H1 (cell line): ENCODE measurements at regions not wholly inside any gene's neighbourhood (a gene's known extent, or its start where the extent isn't known, plus 50 kb on each side); places are given as distances from the start of the nearest gene placed in this dataset.

Experiments used
- CTCF ChIA-PET: fragments of 300-600 bp; sonication (Branson Sonifier 250); formaldehyde crosslinking; loops from one replicate; lab custom pipeline; 2021; ENCODE audit not compliant: partially characterized antibody; lab: Charles Lee
- POLR2A ChIA-PET: fragments of 300-600 bp; sonication (Branson Sonifier 250); formaldehyde crosslinking; loops from one replicate; lab custom pipeline; 2021; ENCODE audit warnings: inconsistent platforms; ENCODE audit not compliant: partially characterized antibody; lab: Charles Lee
- DNase-seq, 2 experiments: peaks; one replicate each; pipeline versions ENCODE4 v3.0.0 to v3.0.0-alpha.2; 2010 to 2022; ENCODE audit warnings: low spot score in 2 of 2, low read depth in 1 of 2, mixed read lengths in 1 of 2
- FAIRE-seq: peaks from 2 replicates; lab custom pipeline; 2011; peaks lifted over from hg19 to GRCh38; lab: Jason Lieb, UNC
- H2AFZ ChIP-seq: 2 replicates; pipeline ENCODE4 v1.8.1; 2012; ENCODE audit warnings: low read length, inconsistent platforms
- H2AK5ac ChIP-seq: 2 replicates; pipeline ENCODE4 v1.6.1; 2013; ENCODE audit warnings: low read depth, low read length
- H2BK120ac ChIP-seq: replicated peaks from 2 replicates; pipeline ENCODE3; 2013; ENCODE audit warnings: low read depth, low read length, inconsistent platforms
- H2BK12ac ChIP-seq: 2 replicates; pipeline ENCODE4 v1.6.1; 2013; ENCODE audit warnings: low read depth, low read length
- H2BK15ac ChIP-seq: 2 replicates; pipeline ENCODE4 v1.6.1; 2013; ENCODE audit warnings: low read length
- H2BK20ac ChIP-seq: 2 replicates; pipeline ENCODE4 v1.6.1; 2013; ENCODE audit warnings: low read length
- H2BK5ac ChIP-seq: 2 replicates; pipeline ENCODE4 v1.6.1; 2013; ENCODE audit warnings: low read depth, low read length
- H3K14ac ChIP-seq: 2 replicates; pipeline ENCODE4 v1.6.1; 2013; ENCODE audit warnings: inconsistent platforms; ENCODE audit not compliant: insufficient read length
- H3K18ac ChIP-seq: 2 replicates; pipeline ENCODE4 v1.6.1; 2013; ENCODE audit warnings: low read length; ENCODE audit errors: extremely low read depth
- H3K23ac ChIP-seq: 2 replicates; pipeline ENCODE4 v1.6.1; 2013; ENCODE audit warnings: inconsistent platforms; ENCODE audit not compliant: insufficient read length
- H3K23me2 ChIP-seq: 2 replicates; pipeline ENCODE4 v1.6.1; 2013; ENCODE audit warnings: low read depth, low read length
- H3K27ac ChIP-seq: 2 replicates; pipeline ENCODE4 v1.6.1; 2011; ENCODE audit warnings: low read depth, low read length, inconsistent platforms
- H3K27me3 ChIP-seq, 4 experiments: replicated peaks in 1 of 4; 1 replicate in 1 of 4; 2 replicates in 3 of 4; pipeline versions ENCODE4 v1.6.1 to v1.8.1; 2011 to 2013; ENCODE audit warnings: low read length in 3 of 4, mild to moderate bottlenecking in 3 of 4, inconsistent platforms in 2 of 4, mixed read lengths in 2 of 4, moderate library complexity in 1 of 4; ENCODE audit not compliant: control insufficient read depth in 3 of 4, insufficient read depth in 3 of 4; ENCODE audit errors: extremely low read depth in 1 of 4
- H3K36me3 ChIP-seq, 4 experiments: 2 replicates each; pipeline versions ENCODE4 v1.6.1 to v1.8.1; 2011 to 2013; ENCODE audit warnings: mild to moderate bottlenecking in 4 of 4, low read length in 3 of 4, moderate library complexity in 2 of 4, control low read depth in 1 of 4, inconsistent platforms in 1 of 4; ENCODE audit not compliant: insufficient read depth in 4 of 4, control insufficient read depth in 2 of 4
- H3K4ac ChIP-seq: replicated peaks from 2 replicates; pipeline ENCODE3; 2013; ENCODE audit warnings: low read length, low read depth, mixed read lengths, inconsistent platforms; ENCODE audit not compliant: insufficient read length
- H3K4me1 ChIP-seq, 4 experiments: replicated peaks in 1 of 4; 1 replicate in 1 of 4; 2 replicates in 3 of 4; pipeline versions ENCODE4 v1.6.1 to v1.8.1; 2011 to 2013; ENCODE audit warnings: low read length in 3 of 4, inconsistent platforms in 2 of 4, mixed read lengths in 1 of 4; ENCODE audit not compliant: insufficient read depth in 4 of 4, control insufficient read depth in 3 of 4
- H3K4me2 ChIP-seq, 2 experiments: 2 replicates each; pipeline versions ENCODE4 v1.6.1 to v1.8.1; 2011 to 2013; ENCODE audit warnings: low read depth in 2 of 2, low read length in 2 of 2, control low read depth in 1 of 2, inconsistent platforms in 1 of 2, mild to moderate bottlenecking in 1 of 2; ENCODE audit not compliant: insufficient read depth in 1 of 2
- H3K4me3 ChIP-seq, 4 experiments: fragments of 200-600, 300-600 bp in 1 of 4; sonication (generic), shearing (Covaris generic), sonication (Bioruptor Twin) in 1 of 4; 2 replicates each; pipeline versions ENCODE4 v1.5.1 to v1.8.1; 2011 to 2016; ENCODE audit warnings: low read length in 4 of 4, low read depth in 3 of 4, control low read depth in 2 of 4, inconsistent platforms in 2 of 4, mild to moderate bottlenecking in 2 of 4, mixed read lengths in 1 of 4, moderate library complexity in 1 of 4; ENCODE audit not compliant: insufficient read depth in 2 of 4; ENCODE audit errors: extremely low read depth in 1 of 4
- H3K56ac ChIP-seq: replicated peaks from 2 replicates; pipeline ENCODE3; 2013; ENCODE audit warnings: low read depth, mild to moderate bottlenecking, mixed read lengths, low read length, inconsistent platforms; ENCODE audit not compliant: insufficient read length
- H3K79me1 ChIP-seq: 2 replicates; pipeline ENCODE4 v1.6.1; 2013; ENCODE audit warnings: low read depth, low read length, control low read depth
- H3K79me2 ChIP-seq, 2 experiments: 2 replicates each; pipeline versions ENCODE4 v1.6.1 to v1.8.1; 2012 to 2013; ENCODE audit warnings: low read length in 2 of 2, mild to moderate bottlenecking in 2 of 2, inconsistent platforms in 1 of 2; ENCODE audit not compliant: insufficient read depth in 2 of 2, control insufficient read depth in 1 of 2
- H3K9ac ChIP-seq, 4 experiments: replicated peaks in 1 of 4; 1 replicate in 1 of 4; 2 replicates in 3 of 4; pipeline versions ENCODE4 v1.6.1 to v1.8.1; 2011 to 2013; ENCODE audit warnings: low read depth in 3 of 4, low read length in 3 of 4, control low read depth in 2 of 4, mild to moderate bottlenecking in 2 of 4, moderate library complexity in 2 of 4, inconsistent platforms in 1 of 4; ENCODE audit errors: extremely low read depth in 1 of 4
- H3K9me3 ChIP-seq, 2 experiments: 2 replicates each; pipeline versions ENCODE4 v1.6.1 to v1.8.1; 2012 to 2013; ENCODE audit warnings: mild to moderate bottlenecking in 2 of 2, moderate library complexity in 2 of 2, control low read depth in 1 of 2, inconsistent platforms in 1 of 2, low read depth in 1 of 2, low read length in 1 of 2, mixed read lengths in 1 of 2; ENCODE audit not compliant: insufficient read depth in 2 of 2
- H4K20me1 ChIP-seq, 2 experiments: replicated peaks in 1 of 2; 2 replicates each; pipeline versions ENCODE3 to v1.8.1; 2011 to 2013; ENCODE audit warnings: inconsistent platforms in 2 of 2, low read length in 2 of 2, mild to moderate bottlenecking in 1 of 2; ENCODE audit not compliant: insufficient read depth in 2 of 2, control insufficient read depth in 1 of 2
- H4K5ac ChIP-seq: 2 replicates; pipeline ENCODE4 v1.6.1; 2013; ENCODE audit warnings: low read length, low read depth, mixed read lengths, inconsistent platforms; ENCODE audit not compliant: insufficient read length
- H4K8ac ChIP-seq: 2 replicates; pipeline ENCODE4 v1.8.0; 2013; ENCODE audit warnings: mild to moderate bottlenecking, moderate library complexity, low read length, inconsistent platforms; ENCODE audit not compliant: insufficient read depth; ENCODE audit errors: extremely low read depth
- H4K91ac ChIP-seq: replicated peaks from 2 replicates; pipeline ENCODE3; 2013; ENCODE audit warnings: low read length, mixed read lengths, inconsistent platforms; ENCODE audit not compliant: insufficient read length
- BCL11A ChIP-seq, 2 experiments: IDR thresholded peaks; one replicate each; pipeline ENCODE4 v1.6.1; 2011; ENCODE audit warnings: low read depth in 2 of 2, low read length in 2 of 2, mild to moderate bottlenecking in 2 of 2
- HDAC2 ChIP-seq, 2 experiments: fragments of 300-600 bp in 1 of 2; sonication (generic) in 1 of 2; IDR thresholded peaks; 2 replicates each; pipeline ENCODE4 v1.6.1; 2011 to 2012; ENCODE audit warnings: low read depth in 2 of 2, low read length in 2 of 2, mild to moderate bottlenecking in 2 of 2, moderate library complexity in 2 of 2, borderline replicate concordance in 1 of 2, inconsistent platforms in 1 of 2
- KDM4A ChIP-seq: IDR thresholded peaks from one replicate; pipeline ENCODE4 v1.7.1; 2012; ENCODE audit warnings: low read depth, mild to moderate bottlenecking, moderate library complexity, low read length, inconsistent platforms; ENCODE audit not compliant: severe bottlenecking
- MAFK ChIP-seq: IDR thresholded peaks from 2 replicates; pipeline ENCODE4 v1.6.1; 2012; ENCODE audit warnings: low read depth, mild to moderate bottlenecking, improper control_type of control experiment, low read length
- NANOG ChIP-seq: IDR thresholded peaks from 2 replicates; pipeline ENCODE4 v1.6.1; 2011; ENCODE audit warnings: low read length, low read depth, mild to moderate bottlenecking, inconsistent platforms; ENCODE audit not compliant: insufficient read depth, poor library complexity, severe bottlenecking
- POLR2A ChIP-seq, 2 experiments: IDR thresholded peaks; 1 replicate in 1 of 2; 2 replicates in 1 of 2; pipeline ENCODE4 v1.6.1; 2011; ENCODE audit warnings: low read depth in 2 of 2, low read length in 2 of 2, mild to moderate bottlenecking in 2 of 2; ENCODE audit errors: control extremely low read depth in 1 of 2
- RBBP5 ChIP-seq: IDR thresholded peaks from 2 replicates; pipeline ENCODE4 v1.7.1; 2012; ENCODE audit warnings: low read depth, mild to moderate bottlenecking, inconsistent platforms, low read length, moderate library complexity, borderline replicate concordance
- YY1 ChIP-seq: IDR thresholded peaks from 2 replicates; pipeline ENCODE4 v1.6.1; 2011; ENCODE audit warnings: low read depth, mild to moderate bottlenecking, low read length
- WGBS, 2 experiments: shearing (Covaris generic) in 1 of 2; methylation state at CpG; one replicate each; pipeline versions ENCODE4 v1.1.6 to v1.1.7; 2013 to 2015; ENCODE audit warnings: low lambda C conversion rate in 2 of 2, mixed read lengths in 2 of 2, inconsistent platforms in 1 of 2, low coverage in 1 of 2, missing lambda C conversion rate in 1 of 2; ENCODE audit not compliant: insufficient replicate concordance in 2 of 2, insufficient coverage in 1 of 2, insufficient read length in 1 of 2; ENCODE audit errors: extremely low coverage in 1 of 2, missing lambda C conversion rate in 1 of 2; 5-methylcytosine and 5-hydroxymethylcytosine counted together

DNA sequence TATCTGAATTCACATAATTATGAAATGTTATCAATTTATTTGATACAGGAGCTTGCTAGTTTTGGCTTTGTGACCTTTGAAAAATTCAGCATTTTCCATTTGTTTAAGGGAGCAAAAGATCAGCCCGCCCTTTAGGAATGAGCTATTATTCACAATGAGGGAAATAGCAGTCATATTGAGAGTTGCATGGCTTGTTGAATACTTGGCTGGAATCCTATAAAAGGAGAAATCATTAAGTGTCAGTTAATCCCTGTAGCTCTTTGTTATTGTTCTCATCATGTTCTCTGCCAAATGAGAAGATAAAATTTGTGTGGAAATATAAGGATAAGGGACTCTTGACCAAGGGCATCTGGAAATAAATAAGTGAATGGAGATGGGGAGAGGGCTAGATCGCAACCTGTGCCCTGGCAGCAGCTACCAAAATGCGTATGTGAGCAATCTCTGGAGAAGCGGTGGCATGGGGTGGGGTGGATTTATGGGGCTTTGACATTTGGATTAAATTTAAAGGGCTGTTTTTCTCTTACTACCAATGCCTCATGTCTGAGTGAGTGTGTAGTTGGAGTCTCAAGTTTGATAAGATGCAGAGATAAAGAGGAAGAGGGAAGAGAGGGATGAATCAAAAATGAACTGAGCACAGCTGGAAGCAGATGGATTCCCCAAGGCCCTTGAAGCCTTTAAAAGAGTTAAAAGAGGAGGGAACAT, 237.6 kb downstream of the NNT start:
- CTCF ChIA-PET: no interaction called here
- no peak overlapping the region for H2BK5ac ChIP-seq
- H2BK20ac ChIP-seq: no peak overlapping the region
- H3K79me1 ChIP-seq: no peaks in the 10 kb centered on the region
- no peaks in the 10 kb centered on the region for H3K79me2 ChIP-seq
- no peaks in the 10 kb centered on the region for H4K20me1 ChIP-seq
- H2BK15ac ChIP-seq: no peak overlapping the region
- FAIRE-seq (no peak), DNase-seq (no peak)
- no peaks in the 10 kb centered on the region for H3K36me3 ChIP-seq
- no peak overlapping the region for H3K4me2 ChIP-seq
- no peak overlapping the region for H4K8ac ChIP-seq
- POLR2A ChIA-PET: interaction anchor here (0.5 kb wide), 1 partner anchor 252 kb away, joined by 3 read pairs; no protein-coding TSS in a partner anchor
- H2BK120ac ChIP-seq: no peak overlapping the region
- no peak overlapping the region for H3K18ac ChIP-seq
- no peak overlapping the region for H3K4ac ChIP-seq
- no peak overlapping the region for H3K4me3 ChIP-seq
- H2BK12ac ChIP-seq: no peak overlapping the region
- H3K27me3 ChIP-seq: no peaks in the 10 kb centered on the region
- H3K9ac ChIP-seq: no peak overlapping the region
- 86% methylated on average over 4 of the region's 4 CpGs; no CpG with 5 or more reads in 1 of the 2 experiments for WGBS, 2 experiments
- no peak overlapping the region for H3K14ac ChIP-seq
- TF ChIP-seq POLR2A (IDR thresholded peaks at IDR 0.05; ENCODE audit: control extremely low read depth in 1 of 2, low read depth in 2 of 2, low read length in 2 of 2): no peak
- no peak for TF ChIP-seq YY1
- TF ChIP-seq MAFK: no peak
- TF ChIP-seq NANOG: no peak
- TF ChIP-seq HDAC2 (IDR thresholded peaks at IDR 0.05; ENCODE audit: borderline replicate concordance in 1 of 2, low read depth in 2 of 2, low read length in 2 of 2): no peak
- no peak for TF ChIP-seq BCL11A (IDR thresholded peaks at IDR 0.05; ENCODE audit: low read depth in 2 of 2, low read length in 2 of 2)
- no peak for TF ChIP-seq RBBP5
- TF ChIP-seq KDM4A: no peak
- no peaks in the 10 kb centered on the region for H3K9me3 ChIP-seq
- no peaks in the 10 kb centered on the region for H3K23me2 ChIP-seq
- no peak overlapping the region for H2AFZ ChIP-seq
- H3K4me1 ChIP-seq: no peaks in the 10 kb centered on the region
- H3K27ac ChIP-seq: no peak overlapping the region
- H3K23ac ChIP-seq: no peak overlapping the region
- H4K91ac ChIP-seq: no peak overlapping the region
- no peak overlapping the region for H3K56ac ChIP-seq
- no peak overlapping the region for H4K5ac ChIP-seq
- no peak overlapping the region for H2AK5ac ChIP-seq
